ENCODE measurements at regions not wholly inside any gene's neighbourhood (a gene's known extent, or its start where the extent isn't known, plus 50 kb on each side); places are given as distances from the start of the nearest gene placed in this dataset.
A peak's percentile ranks its signal among the peaks of the same experiment; 100 is the strongest.
"Not testable (repeated sequence)": the region's sequence is repeated elsewhere in the genome, so short reads cannot be mapped to it uniquely, and the experiment has no call there.

DNA sequence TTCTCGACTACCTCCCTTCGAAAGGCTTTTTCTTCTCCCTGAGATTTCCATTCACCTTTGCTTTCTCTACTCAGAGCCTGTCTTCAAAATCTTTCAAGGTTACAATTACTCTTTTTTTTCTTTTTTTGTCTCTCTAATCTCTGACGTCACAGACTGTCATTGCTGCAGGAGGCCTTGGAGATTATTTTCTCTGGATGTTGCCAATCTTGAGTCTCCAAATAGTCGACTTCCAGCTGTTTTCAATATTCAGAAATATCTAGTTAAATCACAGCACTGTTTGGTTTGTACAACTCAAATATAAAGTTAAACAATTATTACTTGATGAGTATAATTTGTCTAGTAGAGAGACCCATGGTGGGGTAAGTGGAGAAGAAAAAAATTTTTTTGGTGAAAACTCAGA lies 359.0 kb upstream of the BOD1L1 start:
- DNase-seq (ENCODE audit: low spot score): no peak

DNA sequence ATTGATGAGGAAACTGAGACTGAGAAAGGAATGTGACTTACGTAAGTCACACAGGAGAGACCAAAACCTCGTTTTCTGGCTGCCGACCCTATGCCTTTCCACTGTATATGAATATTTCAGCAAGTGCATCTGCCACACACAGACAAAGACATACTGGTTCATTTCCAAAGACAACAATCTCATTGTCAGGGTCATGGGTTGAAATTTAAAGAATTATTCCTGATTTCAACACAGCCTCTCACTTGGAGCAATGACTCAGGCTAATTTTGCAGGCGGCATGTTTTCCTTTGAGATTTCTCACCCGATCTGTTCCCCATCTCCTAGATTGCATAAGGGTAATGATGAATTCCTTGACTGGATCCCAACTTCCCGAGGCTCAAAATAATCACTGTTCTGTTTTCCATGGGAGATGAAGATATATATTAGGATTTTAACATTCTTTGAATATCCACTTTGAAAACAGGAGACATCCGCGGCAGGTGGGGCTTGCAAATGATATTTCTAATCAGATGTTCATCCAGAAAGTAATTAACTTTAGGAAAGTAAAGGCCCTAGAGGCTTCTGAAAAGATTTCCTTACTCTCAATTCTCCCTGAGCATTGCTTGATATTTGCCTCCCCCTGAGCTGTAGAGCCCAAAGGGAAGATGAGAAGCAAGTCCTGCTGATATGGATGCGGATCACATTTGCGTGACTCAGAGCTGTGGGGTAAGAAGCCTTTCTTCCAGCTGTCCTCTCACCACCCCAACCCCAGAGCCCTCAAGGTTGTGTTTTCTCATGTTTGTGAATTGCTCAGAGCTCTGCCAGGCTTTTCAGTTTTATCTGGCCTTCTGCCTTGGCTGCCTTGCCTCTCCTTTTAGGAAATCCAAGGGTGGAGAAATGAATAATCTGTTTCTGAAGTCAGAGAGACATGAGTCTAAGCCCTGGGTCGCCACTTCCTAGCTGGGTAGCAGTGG lies 361.1 kb upstream of the BOD1L1 start:
- DNase-seq (ENCODE audit: low spot score): peak; percentile 85

DNA sequence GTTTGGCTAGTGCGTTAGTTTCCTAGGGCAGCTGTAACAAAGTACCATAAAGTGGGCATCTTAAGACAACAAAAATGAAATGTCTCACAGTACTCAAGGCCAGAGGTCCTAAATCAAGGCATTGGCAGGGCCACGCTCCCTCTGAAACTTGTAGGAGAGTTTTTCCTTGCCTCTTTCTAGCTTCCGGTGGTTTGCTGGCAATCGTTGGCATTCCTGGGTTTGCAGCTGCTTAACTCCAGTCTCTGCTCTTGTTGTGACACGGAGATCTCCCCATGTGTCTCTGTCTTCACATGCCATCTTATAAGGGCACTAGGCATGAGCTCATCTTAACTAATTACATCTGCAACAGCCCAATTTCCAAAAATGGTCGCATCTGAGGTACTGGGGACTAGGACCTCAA lies 362.0 kb upstream of the BOD1L1 start:
- DNase-seq (ENCODE audit: low spot score): peak; percentile 27

DNA sequence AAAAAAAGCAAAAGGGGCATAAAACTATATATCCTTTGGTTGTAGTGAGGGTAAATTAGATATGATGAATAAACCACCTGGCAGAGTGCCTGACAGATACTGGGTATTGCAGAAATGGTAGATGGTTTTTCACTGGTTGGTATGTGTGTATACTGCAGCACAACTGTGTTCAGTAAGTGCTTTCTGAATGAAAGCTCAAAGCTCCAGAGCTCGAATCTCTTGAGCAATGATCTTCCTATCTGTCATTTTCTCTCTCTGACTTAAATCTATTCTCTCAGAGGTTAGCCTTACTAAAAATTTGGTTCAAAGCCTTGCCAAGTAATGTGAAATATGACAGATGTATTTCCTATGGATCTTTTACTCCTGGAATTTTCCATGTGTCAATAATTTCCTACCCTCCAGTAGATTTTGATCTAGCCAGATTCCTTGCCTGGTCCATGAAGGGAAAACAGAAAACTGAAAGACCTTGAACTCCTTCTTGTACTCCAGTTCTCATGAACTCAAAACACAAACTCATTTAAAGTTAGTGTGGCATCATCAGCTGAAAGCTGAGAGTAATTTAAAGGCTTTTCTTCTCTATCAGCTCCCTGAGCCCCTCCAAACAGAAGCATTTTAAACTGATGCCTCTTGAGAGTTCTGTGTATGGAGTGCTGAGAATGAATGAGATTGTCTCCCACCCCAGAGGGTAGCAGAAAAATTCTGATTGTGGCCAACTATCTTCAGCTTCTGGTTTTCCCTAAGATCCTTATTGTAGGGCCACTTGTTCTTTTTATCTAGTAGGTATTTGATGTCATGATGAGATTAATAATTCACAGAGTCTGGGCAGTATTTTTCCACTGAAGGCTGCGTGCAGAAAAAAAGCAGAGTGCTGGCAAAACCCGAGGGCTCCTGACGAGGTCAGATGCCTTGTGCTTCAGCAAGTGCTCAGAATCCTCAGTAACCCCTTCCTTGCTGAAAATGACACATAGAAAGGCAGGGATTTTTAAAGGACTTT lies 363.4 kb upstream of the BOD1L1 start:
- DNase-seq (ENCODE audit: low spot score): no peak

DNA sequence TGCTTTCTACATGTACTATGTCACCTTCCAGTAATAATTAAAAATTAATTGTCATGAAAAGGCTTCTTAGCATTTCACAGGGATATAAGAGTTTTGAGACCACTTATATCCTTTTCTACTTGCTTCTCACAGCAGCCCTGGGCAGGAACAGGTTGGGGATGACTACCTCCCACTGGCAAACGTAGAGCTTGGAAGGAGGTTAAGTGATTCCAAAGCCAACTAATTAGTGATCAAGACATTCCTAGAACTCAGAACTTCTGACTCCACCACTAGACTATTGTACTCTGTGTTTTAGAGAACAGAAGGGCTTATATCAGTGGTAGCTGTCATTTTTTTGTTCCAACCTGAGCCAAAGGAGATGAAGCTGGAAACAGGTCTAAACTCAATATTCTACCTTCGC lies 364.5 kb upstream of the BOD1L1 start:
- no peak for DNase-seq (ENCODE audit: low spot score)

DNA sequence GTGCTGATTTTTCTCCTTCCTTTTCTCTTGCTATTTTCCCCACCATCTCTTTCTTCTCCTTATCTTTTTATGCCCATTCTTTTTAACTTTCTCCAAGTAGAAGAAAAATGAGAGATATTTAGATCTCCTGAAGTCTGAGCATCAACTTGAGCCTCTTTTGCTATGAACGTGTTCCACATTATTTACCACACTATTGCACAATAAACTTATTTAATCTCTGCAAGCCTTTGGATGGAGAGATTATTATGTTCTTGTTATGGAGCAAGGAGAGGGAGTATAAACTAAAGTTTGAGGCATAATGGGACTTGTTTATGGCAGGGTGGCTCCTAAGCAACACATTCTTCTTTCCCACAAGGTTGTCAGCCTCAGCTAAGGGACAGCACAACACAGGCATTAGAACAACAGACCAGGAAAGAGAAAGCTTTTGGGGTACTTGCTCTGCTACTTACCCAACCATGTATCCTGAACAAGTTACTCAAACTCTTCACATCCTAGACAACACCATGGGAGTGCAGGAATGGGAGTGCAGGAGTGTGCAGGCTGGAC lies 365.5 kb upstream of the BOD1L1 start:
- DNase-seq (ENCODE audit: low spot score): no peak

DNA sequence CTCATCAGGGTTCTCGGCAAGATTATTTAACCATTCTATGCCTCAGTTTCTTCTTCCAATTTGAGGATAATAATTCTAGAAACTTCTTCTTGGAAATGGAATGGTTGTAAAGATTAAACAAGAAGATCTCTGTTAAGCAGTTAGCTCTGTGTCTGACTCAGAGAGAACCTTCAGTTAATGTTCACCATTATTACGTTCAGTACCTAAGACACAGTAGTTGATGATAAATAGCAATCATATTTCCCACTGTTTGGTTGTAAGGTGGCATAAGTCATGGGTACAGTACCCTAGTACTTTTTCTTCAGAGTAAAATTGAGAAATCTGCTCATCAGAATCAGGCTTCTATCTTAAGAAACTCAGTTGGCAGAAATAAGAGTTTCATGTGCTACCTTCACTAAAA lies 366.5 kb upstream of the BOD1L1 start:
- DNase-seq (ENCODE audit: low spot score): no peak

DNA sequence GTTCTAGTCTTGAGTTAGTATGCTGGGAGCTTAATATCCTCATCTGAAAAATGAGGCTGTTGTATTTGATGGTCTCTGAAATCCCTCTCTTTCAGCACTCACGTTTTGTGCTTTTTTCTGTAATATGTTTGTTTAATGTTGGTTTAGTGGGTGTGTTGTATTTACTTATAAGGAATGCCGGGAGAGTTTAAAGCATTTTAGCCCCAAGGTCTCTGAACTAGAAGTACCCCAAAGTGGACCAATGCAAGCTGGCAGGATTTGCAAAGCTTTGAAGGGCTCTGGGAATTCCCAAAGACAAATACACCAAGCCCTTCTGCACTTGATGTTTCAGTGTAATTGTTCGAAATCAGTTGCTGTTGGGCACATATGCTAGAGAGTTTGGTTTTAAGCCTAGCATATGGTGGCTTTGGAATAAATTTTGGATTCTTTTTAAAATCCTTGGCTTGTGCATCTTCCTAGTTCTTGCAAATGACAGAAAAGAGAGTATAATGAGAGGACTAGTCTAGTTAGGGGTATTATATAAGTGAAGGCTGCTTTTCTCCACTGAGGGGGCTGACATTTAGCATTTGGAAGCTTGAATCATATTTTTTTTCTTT lies 371.4 kb upstream of the BOD1L1 start:
- no peak for DNase-seq (ENCODE audit: low spot score)

DNA sequence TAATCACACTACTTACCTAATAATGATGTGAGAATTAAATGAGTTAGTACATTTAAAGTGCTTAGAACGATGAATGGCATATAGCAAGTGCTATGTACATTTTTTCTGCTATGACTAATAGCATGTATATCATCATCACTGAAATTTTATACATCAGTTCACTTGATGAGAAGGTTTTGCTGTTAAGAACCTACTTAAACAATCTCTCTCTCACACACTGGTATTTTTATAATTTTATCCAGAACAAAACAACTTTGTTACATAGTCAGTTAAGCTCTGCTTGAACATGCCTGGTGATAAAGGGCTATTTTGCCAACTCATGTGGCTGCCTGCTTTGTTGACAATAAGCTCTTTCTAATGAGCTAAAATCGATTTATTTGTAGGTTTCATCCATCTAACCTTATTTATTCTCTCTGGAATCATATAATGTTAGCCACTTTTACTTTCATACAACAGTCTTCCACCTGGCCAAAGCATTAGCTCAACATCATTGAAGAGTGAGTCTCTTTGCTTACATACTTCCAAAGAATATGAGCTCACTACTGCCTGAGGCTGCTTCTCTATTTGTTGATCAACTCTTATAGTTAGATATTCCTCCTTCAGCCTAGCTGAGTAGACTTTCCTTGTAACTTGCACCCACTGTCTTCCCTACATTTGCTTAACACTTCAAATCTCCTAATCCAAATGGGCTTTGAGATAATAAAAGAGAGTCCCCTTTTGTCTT lies 372.7 kb upstream of the BOD1L1 start:
- no peak for DNase-seq (ENCODE audit: low spot score)

DNA sequence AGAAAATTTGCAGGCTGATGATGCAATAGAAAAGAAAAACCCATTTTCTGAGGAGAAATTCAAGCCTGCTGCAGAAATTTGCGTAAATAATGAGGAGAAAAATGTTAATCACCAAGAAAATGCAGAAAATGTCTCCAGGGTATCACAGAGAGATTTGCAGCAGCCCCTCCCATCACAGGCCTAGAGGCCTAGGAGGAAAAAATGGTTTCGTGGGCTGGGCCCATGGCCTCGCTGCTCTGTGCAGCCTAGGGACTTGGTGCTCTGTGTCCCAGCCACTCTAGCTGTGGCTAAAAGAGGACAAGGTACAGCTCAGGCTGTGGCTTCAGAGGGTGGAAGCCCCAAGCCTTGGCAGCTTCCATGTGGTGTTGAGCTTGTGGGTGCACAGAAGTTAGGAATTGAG lies 374.8 kb upstream of the BOD1L1 start:
- not testable (repeated sequence) for DNase-seq (ENCODE audit: low spot score)

DNA sequence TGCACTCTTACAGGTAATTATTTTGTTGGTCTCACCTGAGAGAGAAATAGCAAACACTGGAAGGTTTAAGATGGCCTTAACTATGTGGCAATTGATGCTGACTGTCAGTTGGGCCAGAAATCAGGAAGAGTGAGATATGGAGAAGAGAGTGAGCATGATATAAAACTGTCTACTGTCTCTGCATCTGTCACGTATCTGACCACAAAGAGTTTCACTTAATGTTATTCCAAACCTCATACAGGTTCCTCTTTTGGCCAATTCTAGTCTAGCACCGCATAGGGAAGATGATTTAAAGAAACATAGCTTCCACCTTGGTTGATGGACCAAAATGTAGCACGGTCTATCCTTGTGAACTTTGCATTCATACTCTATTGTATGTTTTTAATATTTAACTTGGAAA lies 381.0 kb upstream of the BOD1L1 start:
- DNase-seq (ENCODE audit: low spot score): no peak

DNA sequence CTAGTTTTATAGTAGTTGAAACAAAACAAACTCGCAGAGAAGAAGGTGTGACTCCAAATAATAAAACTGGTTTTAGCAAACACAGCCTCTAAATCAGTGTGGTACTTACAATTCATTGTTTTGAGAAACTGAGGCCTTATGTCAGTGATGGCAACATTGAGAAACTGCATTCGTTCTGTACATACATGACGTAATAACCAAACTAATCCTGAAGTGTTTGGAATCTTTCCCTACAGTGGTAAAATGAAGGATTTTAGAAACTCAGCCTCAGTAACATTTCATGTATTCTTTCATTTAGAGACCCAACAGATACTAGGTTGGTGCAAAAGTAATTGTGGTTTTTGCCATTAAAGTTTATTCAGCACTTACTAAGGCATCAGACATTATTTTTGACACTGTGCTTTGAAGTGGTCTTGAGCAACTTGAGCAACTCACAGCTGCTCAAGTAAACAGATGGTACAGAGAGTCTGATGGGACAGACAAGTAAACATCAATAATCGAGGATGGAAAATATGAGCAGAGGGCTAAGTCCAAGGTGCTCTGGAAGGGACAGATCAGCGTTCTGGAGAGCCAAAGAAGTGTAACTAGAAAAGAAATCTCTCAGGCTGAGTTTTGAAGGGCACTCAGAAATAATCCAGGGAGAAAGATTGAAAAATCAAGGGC lies 390.8 kb upstream of the BOD1L1 start:
- DNase-seq (ENCODE audit: low spot score): no peak

DNA sequence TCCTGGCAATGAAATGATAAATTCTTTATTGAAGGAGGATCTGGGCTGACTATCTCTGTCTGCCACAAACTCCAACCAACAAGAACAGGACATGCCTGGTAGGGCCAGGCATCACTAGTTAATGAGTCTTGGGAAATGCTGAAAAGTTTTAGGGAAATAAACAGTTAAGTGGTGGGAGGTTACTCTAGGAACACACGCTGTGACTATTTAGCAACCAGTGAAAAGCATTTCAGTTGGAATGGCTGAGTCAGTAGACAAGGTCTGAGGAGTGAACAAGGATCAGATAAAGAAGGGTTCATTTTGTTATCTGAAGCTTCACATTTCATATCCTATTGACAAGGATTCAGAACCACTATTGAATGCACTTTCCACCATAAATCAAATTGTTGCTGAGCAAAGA lies 394.9 kb upstream of the BOD1L1 start:
- DNase-seq (ENCODE audit: low spot score): peak; percentile 48

DNA sequence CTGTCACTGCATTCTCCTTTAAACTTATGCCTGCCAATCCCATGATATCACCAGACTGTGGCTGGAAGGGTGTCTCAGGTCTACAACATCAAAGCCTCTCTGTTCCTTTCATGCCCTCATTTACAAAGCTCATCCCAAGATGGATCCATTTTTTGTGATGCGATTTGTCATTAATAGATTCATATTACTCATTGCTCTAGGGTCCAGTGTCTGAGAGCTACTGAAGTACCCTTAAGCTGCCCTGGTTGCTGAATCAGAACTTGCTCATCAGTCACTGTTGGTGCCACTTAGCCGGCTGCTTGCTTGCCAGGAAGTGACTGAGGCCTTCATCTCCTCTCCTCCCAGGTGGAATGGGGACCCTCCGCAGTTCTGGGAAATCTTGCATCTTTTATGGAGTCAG lies 395.5 kb upstream of the BOD1L1 start:
- DNase-seq (ENCODE audit: low spot score): peak; percentile 11

DNA sequence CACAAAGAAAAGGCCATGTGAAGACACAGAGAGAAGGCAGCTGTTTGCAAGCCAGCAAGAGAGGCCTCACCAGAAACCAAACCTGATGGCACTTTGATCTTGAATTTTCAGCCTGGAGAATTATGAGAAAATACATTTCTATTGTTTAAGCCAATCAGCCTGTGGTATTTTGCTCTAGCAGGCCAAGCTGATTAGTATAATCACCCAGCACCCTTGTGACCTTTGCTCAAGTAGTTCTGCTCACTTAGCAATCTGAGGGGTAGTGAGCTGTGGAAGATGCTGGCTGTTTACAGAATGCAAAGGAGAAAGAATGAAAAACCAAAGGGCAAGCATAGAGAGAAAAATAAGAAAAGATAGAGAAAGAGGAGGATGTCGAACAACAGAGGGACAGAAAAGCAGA lies 396.4 kb upstream of the BOD1L1 start:
- DNase-seq (ENCODE audit: low spot score): no peak

DNA sequence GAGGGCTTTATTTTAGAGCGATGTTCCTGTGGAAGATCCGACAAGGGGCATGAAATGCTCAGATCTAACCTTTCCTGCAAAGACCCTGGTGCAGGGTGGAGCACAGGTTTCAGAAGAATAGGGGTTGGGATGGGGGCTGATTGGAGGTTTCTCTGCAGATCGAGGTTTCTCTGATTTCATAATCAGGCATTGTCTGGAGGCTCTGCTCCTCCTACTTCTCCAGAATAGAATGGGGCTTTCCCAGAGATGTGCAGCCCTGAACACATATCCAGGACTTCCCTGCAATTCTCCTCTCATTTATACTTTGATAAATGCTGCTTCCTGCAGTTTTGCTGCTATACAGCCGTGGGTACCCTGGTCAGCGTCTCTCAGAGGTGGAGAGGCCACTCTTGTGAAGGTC lies 397.6 kb upstream of the BOD1L1 start:
- DNase-seq (ENCODE audit: low spot score): no peak

DNA sequence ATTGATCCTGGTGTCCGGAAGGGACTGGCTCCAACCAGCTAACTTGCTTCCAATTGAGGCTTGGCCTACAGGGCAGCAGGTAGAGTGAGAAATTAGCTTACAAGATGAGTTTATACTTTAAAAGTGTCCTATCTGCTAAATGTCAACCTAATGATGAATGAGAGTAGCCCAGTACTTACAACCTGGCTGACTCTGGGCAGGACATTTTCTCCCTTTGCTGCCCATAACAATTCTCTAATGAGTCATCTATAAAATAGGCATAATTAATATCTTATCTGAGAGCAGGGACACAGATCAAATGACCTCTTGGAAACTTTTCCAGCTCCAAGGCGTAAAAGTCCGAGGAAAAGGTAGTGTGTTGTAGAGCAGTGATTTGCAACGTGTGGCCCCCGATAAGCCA lies 398.4 kb upstream of the BOD1L1 start:
- no peak for DNase-seq (ENCODE audit: low spot score)

DNA sequence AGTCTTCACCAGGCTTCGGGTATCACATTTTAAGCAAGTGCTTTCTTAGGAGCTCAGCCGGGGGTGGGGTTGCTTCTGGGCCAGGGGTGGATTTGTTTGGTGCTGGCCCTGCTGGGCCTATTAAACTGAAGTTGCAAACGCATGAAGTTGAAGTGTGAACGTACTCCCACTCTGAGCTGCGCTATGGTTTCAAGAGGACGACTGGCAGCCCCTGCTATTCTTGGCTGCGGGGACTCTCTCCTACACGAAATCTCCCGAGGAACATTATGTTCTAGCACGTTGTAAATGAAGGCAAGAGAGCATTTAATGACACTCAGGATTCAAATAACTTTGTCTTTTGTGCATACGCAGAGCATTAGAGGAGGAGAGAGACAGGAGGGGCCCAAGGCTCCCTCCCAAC lies 401.3 kb upstream of the BOD1L1 start:
- DNase-seq (ENCODE audit: low spot score): no peak

DNA sequence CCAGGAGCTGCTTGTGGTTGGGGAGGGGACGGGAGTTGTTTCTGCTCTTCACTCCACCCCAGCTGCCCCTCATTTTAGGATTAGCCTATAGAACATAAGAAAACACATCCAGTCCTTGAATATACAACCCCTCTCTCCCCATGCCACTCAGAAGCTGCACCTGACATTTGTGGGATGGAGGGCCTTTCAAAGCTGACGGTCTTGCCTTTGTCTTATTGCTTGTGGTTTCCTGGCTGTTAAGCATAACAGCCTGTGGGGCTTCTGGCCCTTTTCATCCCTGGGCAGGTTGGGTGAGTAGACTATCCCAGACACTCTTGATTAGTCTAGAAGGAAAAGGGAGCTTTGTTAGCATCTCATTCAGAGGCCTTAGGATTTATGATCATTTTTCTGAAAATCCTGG lies 407.6 kb upstream of the BOD1L1 start:
- DNase-seq (ENCODE audit: low spot score): no peak

DNA sequence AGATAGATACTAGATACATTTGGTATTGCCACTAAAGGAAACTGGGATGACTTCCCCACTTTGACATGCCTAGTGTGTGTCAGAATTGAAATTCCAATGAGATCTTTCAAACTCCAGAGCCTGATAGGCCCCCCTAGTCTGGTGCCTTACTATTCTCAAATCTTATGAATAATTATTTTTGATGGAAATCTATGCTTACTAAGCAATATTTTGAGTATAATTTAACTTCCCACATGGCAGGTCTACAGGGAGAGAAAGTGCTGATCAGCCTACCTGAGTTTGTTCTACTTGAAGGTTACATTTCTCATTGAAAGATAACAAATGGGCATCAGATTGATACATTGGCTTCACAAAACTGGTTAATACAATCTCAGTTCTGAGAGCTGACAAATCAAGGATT lies 415.7 kb upstream of the BOD1L1 start:
- DNase-seq (ENCODE audit: low spot score): no peak

DNA sequence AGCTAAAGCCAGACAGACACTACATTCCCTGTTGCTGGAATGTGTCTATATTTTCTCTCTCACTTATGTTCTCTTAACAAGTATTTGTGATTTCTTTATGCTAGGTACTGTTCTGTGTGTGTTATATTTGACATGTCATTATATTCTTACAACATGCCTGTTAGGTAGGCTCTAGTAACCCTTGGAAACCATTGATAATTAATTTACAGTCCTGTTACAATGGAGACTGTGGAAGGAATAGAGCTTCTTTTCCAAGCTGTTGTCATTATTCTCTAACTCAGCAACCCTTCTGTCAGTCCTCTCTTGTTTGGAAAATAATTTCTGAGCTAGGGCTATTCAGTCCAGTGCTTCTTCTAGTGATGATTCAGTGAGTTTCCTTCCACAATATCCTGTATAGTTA lies 419.1 kb upstream of the BOD1L1 start:
- no peak for DNase-seq (ENCODE audit: low spot score)

All from AG20443 (cell line).